ENCODE measurements at regions not wholly inside any gene's neighbourhood (a gene's known extent, or its start where the extent isn't known, plus 50 kb on each side); places are given as distances from the start of the nearest gene placed in this dataset.

GRCh38 chr15:92781925-92782453 lies 118.1 kb upstream of the CHD2 start:
- TF ChIP-seq EZH2 (IDR thresholded peaks at IDR 0.05; ENCODE audit: low read depth, unreplicated experiment) = no peak
- TF ChIP-seq CTCF (conservative IDR thresholded peaks at IDR 0.05; ENCODE audit: low read depth in 2 of 2) = no peak
- TF ChIP-seq REST (IDR thresholded peaks at IDR 0.05; ENCODE audit: unreplicated experiment) = no peak
- no peak for TF ChIP-seq CREB1 (CRISPR knock-in tag; IDR thresholded peaks at IDR 0.05; ENCODE audit: low read depth)

Data from GM23338 (cell line).